GM18870 (cell line): ENCODE measurements at regions not wholly inside any gene's neighbourhood (a gene's known extent, or its start where the extent isn't known, plus 50 kb on each side); places are given as distances from the start of the nearest gene placed in this dataset.

Source experiments
- ATAC-seq: cut with Tn5 transposase; IDR thresholded peaks from one replicate; pipeline ENCODE4 v1.9.1; 2021; ENCODE audit warnings: moderate library complexity; ENCODE audit not compliant: unreplicated experiment

GRCh38 chr22:48748113-48748859, 1079.4 kb downstream of the BRD1 start:
- no peak for ATAC-seq

- no peak for ATAC-seq
These were observed 1080.8 kb downstream of the BRD1 start for GRCh38 chr22:48746789-48747425.

GRCh38 chr22:48745842-48746788, 1081.6 kb downstream of the BRD1 start:
- no peak for ATAC-seq

GRCh38 chr22:48744967-48745841, 1082.5 kb downstream of the BRD1 start:
- no peak for ATAC-seq

- no peak for ATAC-seq
These were observed 1083.4 kb downstream of the BRD1 start for GRCh38 chr22:48744283-48744641.

GRCh38 chr22:48743601-48744282, 1083.9 kb downstream of the BRD1 start:
- ATAC-seq = no peak

- no peak for ATAC-seq
These were observed 1084.9 kb downstream of the BRD1 start for GRCh38 chr22:48742556-48743343.

GRCh38 chr22:48742191-48742555, 1085.5 kb downstream of the BRD1 start:
- no peak for ATAC-seq

- no peak for ATAC-seq
These were observed 1086.1 kb downstream of the BRD1 start for GRCh38 chr22:48741540-48741939.

- no peak for ATAC-seq
These were observed 1086.8 kb downstream of the BRD1 start for GRCh38 chr22:48740731-48741405.

GRCh38 chr22:48740086-48740730, 1087.5 kb downstream of the BRD1 start:
- ATAC-seq = no peak

- ATAC-seq = no peak
These were observed 1088.2 kb downstream of the BRD1 start for GRCh38 chr22:48739348-48740085.

GRCh38 chr22:48738204-48738980, 1089.3 kb downstream of the BRD1 start:
- ATAC-seq = no peak

GRCh38 chr22:48737461-48738203, 1090.0 kb downstream of the BRD1 start:
- ATAC-seq = no peak

- no peak for ATAC-seq
These were observed 1090.8 kb downstream of the BRD1 start for GRCh38 chr22:48736593-48737460.
